HTR-8/SVneo (cell line): ENCODE measurements at regions not wholly inside any gene's neighbourhood (a gene's known extent, or its start where the extent isn't known, plus 50 kb on each side); places are given as distances from the start of the nearest gene placed in this dataset.
A peak's percentile ranks its signal among the peaks of the same experiment; 100 is the strongest.

Source experiments
- DNase-seq: peaks from one replicate; pipeline ENCODE4 v3.0.0; 2011; ENCODE audit warnings: low spot score, mixed read lengths; ENCODE audit not compliant: insufficient read length
- FAIRE-seq: peaks from 2 replicates; lab custom pipeline; 2011; peaks lifted over from hg19 to GRCh38; lab: Jason Lieb, UNC

DNA sequence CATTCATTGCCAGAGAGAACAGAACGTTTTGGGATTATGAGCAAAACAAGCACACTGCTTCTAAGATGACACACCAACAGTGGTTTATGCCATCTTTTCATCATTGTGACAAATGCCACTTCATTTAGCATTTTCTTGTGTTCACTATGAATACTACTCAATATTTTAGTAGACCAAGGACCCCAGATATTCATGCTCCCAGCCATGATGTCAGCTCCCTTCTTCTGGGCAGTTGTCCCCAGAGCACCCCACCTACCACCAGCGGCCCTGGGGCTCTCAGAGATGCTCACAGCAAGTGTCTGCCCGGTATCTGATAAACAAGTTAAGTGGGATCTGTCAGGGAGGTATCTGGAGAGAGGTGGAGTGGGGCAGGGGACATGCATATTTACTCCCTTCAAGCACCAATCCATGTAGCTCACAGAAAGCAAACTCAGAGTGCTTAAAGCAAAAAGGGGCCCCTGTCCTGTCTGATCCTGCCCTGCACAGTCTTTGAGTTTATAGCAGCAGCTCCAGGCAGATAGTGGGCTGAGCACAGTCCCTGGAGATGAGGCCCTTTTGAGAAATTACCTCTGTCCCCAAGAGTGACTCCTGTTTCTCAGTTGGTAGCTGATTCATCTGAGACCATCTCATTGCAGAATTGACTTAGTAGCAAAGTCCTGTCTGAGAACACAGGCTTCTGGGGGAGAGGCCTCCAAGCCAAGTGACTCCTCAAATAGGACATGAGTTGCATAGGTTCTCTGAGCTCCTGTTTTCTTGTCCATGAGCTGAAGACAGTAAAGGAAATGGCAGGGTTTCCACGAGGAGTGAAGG is 281.8 kb upstream of the KLF6 start:
- FAIRE-seq (no peak), DNase-seq (no peak)

DNA sequence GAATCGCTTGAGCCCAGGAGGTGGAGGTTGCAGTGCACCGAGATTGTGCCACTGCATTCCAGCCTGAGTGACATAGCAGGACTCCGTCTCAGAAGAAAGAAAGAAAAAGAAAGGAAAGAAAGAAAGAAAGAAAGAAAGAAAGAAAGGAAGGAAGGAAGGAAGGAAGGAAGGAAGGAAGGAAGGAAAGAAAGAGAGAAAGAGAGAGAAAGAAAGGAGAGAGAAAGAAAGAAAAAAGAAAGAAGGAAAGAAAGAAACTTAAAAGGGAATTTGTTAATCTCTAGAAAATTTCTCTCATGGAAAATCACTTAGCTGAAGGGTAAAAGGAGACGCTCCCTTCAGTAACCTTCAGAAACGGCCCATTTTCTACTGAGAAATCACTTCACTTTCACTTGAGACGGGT is 279.5 kb upstream of the KLF6 start:
- DNase-seq (no peak), FAIRE-seq (no peak)

- DNase-seq (no peak), FAIRE-seq (no peak)
Observed at GRCh38 chr10:4063717-4064116, 278.7 kb upstream of the KLF6 start.

DNA sequence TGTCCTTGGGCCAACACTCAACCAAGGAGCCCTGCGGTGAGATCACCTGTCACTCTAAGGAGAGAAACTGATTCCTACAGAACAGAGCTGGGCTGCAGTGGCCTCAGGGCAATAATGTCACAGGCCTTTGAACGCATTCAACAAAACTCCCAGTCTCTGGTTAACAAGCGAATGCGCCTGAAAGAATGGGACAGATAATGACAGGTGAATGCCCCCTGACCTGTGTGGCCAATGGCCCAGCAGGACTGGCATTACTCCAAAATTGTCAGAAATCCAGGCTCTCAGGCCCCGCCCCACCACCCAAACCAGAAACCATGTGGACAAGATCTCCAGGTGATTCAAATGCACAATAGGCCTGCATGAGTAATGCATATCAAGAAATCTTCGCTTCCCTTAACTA is 277.7 kb upstream of the KLF6 start:
- DNase-seq: no peak
- no peak for FAIRE-seq

DNA sequence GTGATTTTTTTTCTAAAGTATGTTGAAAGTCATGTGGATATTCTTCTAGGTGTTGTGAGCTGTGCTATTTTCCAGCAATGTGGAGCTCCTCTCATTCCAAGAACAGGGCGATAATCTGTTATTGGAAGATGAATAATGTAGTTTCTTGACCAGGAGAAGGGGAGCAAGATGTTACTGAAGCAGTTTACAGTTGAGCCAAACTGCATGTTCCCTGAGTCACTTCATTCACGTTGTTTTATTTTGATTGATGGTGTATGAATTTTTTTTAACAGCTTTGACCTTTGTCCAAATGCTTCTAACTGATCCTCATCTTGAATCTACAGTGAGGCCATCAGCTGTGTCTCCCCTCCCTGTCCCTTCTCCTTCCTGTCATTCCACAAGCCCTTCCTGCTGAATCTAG is 277.1 kb upstream of the KLF6 start:
- FAIRE-seq: no peak
- DNase-seq: peak; percentile 7

DNA sequence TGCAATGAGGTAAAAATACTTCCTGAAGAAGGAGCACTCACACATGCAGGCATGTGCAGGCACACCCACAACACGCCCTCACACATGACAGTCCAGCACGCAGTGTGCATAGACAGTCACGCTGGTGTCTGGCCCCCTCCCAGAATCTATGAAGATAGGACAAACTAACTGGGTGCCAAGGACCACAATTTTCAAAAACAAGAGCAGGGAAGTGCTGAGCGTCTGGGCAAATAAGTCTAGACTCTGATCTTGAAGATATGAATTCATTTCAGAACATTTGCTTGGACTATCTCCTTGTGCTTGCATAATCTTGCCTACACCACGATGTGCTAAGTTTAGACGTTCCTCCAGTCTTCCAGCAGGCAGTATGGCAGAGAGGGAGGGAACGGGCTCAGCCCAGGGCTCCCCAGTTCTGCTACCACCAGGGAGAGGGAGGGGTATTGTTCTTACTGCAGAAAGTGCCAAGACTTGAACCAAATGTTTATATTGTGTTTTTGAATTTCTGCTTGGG is 276.5 kb upstream of the KLF6 start:
- FAIRE-seq: no peak
- DNase-seq: no peak

- FAIRE-seq: no peak
- DNase-seq: no peak
Observed at GRCh38 chr10:4059471-4060138, 274.6 kb upstream of the KLF6 start.

DNA sequence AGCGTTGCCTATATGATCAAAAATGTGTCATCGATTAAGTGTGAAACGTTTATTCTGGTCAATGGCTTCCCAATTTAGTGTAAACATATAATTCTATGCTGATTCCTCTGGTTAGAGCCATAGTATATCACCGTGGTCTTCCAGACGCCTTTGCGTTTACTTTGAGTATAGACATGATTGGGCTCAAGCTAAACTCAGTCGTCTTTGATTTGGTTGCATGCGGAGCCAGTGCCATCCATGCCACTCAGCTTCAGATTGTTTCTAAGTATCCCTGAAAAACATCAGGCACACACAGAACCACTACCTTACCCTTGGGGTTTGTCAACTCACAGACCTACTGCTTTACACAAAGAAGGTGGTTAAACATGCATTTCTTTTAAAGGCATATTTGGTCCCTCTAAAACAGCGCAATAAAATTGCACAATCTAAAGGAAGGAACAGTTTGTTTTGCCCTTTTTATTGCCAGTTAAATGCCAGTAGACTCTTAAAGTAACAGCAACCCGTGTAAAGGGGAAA is 273.6 kb upstream of the KLF6 start:
- FAIRE-seq (no peak), DNase-seq (no peak)

DNA sequence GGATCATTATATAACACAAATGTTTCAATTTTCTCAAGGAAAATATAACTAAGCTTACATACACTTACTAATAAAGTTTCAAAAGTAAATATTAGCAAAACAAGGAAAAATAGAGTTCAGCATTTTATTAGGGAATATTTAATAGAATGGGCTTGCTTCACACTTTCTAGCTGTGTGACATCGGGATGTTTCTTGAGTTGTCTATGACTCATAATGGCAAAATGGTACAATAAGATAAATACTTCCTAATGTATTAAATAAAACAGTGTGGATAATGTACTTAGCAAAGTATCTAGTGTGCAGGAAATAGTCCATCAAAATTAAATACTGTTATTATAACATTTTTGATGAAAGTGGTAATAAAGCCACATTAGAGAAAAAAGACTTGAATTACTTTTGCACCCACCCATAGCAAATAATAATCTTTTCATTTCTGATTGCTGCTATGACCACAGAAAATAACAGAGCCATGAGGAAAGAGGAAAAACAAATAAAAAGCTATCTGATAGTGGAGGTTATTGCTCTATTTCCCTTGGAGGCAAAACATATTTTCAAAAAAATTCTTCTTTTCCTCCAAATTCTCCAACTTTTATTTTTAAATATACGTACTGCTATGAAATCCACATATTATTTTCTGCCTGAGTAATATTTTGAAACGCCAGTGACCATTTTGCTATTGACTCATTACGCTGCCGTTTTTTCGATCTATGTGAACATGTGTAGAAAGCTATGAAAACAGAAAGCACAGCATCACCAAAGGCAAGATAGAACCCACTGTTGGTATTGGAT is 272.9 kb upstream of the KLF6 start:
- DNase-seq (no peak), FAIRE-seq (no peak)

DNA sequence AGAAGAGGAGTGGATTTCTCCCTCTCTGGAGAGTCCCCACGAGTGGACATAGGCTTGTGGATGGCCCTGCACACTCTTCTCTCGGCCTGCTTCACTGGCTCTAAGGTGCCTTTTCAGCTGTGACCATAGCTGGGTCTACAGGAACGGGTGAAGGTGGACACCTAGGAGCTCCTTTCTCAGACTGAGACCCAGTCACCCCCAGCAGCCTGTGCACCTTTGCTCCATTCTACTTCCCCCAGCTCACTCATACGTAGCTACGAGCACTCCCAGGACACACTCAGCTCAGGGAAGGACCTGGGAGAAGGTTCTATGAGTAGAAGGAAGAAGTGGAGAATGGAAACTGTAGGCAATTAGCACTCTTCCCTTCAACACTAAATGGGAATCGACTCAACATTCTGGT is 272.0 kb upstream of the KLF6 start:
- no peak for DNase-seq
- no peak for FAIRE-seq

DNA sequence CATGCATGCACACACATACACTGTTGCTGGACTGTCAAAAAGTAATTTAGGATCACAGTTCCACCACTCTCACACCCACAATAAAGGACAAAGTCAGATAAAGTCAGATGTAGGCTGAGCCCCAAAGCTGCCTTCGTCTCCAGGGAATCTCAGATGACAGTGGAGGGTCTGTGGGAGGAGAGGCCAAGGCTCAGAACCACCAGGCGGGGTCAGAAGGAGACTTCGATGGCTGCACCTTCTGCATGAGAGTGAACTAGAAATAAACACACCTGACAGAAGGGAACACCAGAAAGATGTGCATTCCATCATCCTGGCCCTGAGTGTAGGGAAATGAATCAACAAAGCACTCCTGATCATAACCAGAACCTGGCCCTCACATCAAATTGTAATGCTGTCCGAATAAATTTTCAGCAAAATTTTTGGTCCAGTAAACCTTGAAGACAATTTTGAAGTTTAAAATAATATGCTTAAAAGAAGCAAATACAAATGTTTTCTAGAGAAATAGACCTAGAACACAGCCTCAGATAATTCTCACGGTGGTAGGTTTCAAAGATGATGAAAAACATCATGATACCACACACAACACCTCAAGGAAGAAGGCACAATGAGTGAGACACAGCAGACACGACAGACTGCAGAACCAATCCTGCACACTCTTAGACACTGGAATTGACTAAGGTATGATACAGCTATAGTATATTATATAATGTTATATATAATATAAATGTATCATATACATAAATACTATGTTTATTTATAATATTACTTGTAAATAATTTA is 269.8 kb upstream of the KLF6 start:
- DNase-seq: no peak
- FAIRE-seq: no peak

GRCh38 chr10:4053940-4054339 is 268.9 kb upstream of the KLF6 start:
- FAIRE-seq (no peak), DNase-seq (no peak)

DNA sequence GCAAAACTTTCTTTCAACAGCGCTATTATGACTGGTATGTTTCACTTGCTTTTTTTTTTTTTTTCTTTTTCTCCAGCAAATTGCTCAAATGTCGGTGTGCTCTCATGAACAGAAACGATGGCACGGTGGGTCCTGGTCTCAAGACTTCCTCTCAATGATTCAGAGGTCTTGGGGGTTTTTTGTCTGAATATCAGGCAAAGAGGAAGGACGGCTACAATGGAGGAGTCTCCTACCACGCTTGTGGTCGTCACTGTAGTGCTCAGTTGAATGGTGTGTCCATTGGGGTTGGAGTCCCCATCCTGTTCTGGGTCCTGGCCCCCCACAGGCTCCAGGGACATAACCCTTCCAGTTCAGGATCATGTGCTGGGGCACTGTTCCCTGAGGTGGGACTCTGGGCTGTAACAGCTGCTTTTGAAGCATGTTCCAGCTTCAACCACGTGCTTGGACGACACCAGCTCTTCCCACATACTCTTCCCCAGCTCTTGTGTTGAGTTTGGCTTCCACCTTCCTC is 266.7 kb upstream of the KLF6 start:
- FAIRE-seq (no peak), DNase-seq (no peak)

DNA sequence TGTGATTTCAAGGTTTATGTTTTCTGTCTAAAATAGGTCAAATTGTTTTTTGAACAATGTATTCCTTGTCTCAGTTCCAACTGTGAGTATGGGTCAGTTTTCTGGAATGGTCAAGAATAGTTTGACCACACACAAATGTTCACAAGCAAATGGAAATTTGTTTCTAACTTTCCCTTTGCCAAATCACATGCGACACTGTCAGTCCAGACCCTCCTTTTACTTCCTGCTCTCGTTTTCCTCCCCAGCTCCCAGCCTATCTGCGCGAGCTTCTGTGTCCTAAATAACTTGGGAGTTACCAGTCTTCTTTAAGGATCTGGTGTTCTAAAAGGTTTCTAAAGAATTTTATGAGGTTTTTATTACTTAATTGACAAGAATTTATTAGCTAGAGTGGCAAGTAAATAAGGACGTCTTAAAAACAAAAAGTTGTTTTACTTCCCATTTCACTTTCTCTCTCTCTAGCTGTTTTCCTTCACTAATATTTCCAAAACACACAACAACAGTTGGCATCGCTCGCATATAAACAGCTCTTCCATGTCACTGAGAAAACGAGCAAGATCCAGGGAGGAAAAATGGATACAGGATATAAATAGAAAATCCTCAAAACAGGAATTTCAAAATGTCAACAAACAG is 266.1 kb upstream of the KLF6 start:
- DNase-seq (no peak), FAIRE-seq (no peak)

- no peak for FAIRE-seq
- DNase-seq: no peak
Observed at GRCh38 chr10:4050061-4050460, 265.1 kb upstream of the KLF6 start.

GRCh38 chr10:4049348-4049747 is 264.3 kb upstream of the KLF6 start:
- no peak for FAIRE-seq
- no peak for DNase-seq

DNA sequence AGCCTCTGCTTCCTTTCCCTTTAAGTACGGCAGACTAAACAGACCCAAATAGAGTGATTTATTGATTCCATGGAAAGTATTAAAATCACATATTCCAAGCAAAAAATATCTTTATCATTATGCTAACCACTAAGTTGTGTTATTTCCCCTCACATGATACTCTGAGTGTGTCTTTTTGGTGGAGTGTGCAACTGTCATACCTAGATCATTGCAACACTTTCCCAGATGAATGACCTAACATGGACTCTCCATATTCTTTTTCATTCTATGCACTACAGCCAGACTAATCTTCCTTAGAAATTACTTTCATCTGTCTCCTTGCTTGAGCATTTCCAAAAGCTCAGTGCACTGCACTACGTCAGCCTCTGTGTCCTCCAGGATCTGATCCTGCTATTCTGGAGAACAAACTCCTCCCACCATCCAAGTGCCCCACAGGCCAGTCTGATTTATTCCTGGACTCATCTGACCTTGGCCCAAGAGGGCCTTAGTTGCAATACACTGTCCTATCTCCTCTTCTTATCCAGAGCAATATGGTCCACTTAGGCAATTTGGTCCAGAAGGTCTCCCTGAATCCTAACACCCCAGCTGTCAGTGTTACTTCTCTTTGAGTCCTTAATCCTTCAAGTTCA is 263.3 kb upstream of the KLF6 start:
- DNase-seq (no peak), FAIRE-seq (no peak)

GRCh38 chr10:4046712-4047354 is 261.8 kb upstream of the KLF6 start:
- FAIRE-seq (no peak), DNase-seq (no peak)
